MM.1S (cell line): ENCODE measurements at regions not wholly inside any gene's neighbourhood (a gene's known extent, or its start where the extent isn't known, plus 50 kb on each side); places are given as distances from the start of the nearest gene placed in this dataset.

Source experiments
- EZH2 ChIP-seq: fragments of 300-600 bp; sonication (generic); optimal IDR thresholded peaks from 2 replicates; pipeline ENCODE3; 2017; ENCODE audit warnings: low read depth, mild to moderate bottlenecking, antibody characterized with exemption, low read length, mixed read lengths
- TF ChIP-seq, protein P1 (sequence below): fragments of 300-600 bp; sonication (generic); IDR thresholded peaks from 2 replicates; pipeline ENCODE4 v1.5.1; 2016; ENCODE audit warnings: antibody characterized with exemption, low read length, mixed read lengths

DNA sequence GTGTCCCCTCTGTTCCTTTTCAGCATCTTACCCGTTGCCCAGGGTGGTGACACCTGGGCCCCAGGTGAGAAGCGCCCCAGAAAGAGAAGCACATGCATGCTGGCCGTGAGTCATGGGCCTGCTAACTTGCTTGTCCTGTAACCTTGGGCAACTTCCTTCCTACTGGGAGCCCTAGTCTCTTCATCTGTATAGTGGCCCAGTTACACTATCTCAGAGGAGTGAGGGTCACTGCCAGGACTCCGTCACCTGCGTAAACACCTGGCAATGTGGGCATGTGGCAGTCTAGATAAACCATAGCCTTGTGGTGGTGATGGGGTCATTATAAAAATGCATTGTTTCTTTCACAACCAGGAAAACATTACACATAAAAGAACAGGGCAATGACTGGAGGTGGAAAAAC is 125.2 kb downstream of the SLC25A47 start:
- TF ChIP-seq, protein P1, sequence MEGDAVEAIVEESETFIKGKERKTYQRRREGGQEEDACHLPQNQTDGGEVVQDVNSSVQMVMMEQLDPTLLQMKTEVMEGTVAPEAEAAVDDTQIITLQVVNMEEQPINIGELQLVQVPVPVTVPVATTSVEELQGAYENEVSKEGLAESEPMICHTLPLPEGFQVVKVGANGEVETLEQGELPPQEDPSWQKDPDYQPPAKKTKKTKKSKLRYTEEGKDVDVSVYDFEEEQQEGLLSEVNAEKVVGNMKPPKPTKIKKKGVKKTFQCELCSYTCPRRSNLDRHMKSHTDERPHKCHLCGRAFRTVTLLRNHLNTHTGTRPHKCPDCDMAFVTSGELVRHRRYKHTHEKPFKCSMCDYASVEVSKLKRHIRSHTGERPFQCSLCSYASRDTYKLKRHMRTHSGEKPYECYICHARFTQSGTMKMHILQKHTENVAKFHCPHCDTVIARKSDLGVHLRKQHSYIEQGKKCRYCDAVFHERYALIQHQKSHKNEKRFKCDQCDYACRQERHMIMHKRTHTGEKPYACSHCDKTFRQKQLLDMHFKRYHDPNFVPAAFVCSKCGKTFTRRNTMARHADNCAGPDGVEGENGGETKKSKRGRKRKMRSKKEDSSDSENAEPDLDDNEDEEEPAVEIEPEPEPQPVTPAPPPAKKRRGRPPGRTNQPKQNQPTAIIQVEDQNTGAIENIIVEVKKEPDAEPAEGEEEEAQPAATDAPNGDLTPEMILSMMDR = no peak
- no peak for TF ChIP-seq EZH2
